ENCODE measurements at regions not wholly inside any gene's neighbourhood (a gene's known extent, or its start where the extent isn't known, plus 50 kb on each side); places are given as distances from the start of the nearest gene placed in this dataset.
"Not testable (repeated sequence)": the region's sequence is repeated elsewhere in the genome, so short reads cannot be mapped to it uniquely, and the experiment has no call there.

DNA sequence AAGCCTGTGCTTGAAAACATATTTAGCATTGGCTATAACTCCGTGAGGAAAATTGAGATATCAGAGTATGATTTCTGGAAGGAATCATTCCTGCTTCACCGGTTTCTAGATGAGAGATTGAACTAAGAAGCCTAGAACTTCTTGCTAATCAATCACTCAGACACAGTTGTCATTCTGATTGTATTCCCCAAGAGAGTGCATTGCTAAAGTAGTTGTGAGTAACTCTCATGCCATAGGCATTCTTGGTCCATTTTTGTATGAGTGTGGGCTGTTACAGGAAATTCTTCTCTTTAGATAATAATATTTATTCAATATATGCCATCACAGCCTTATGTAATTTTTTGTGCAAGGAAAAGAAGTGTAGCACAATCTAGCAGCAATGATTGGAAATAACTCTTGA is 893.3 kb upstream of the MDGA2 start:
- H3K27me3 ChIP-seq (ENCODE audit: insufficient read depth, low read depth, severe bottlenecking) = no peaks in the 10 kb centered on the region
- no peak for DNase-seq
- H3K27ac ChIP-seq = no peak overlapping the region
- H3K4me3 ChIP-seq (ENCODE audit: low read depth, low read length) = no peak overlapping the region
- peaks cover 3% of the 10 kb centered on the region for H3K9me3 ChIP-seq (ENCODE audit: severe bottlenecking)
- no peaks in the 10 kb centered on the region for H3K36me3 ChIP-seq
- no peak for TF ChIP-seq CTCF (IDR thresholded peaks at IDR 0.05; ENCODE audit: low read depth, low read length)

GRCh38 chr14:48568252-48568651 is 892.8 kb upstream of the MDGA2 start:
- Histone ChIP-seq H3K27me3 (ENCODE audit: insufficient read depth, low read depth, severe bottlenecking) (no peaks in the 10 kb centered on the region), H3K4me3 (ENCODE audit: low read depth, low read length) (no peak overlapping the region), H3K27ac (no peak overlapping the region), H3K9me3 (ENCODE audit: severe bottlenecking) (peaks cover 3% of the 10 kb centered on the region), H3K36me3 (no peaks in the 10 kb centered on the region)
- DNase-seq = no peak
- no peak for TF ChIP-seq CTCF (IDR thresholded peaks at IDR 0.05; ENCODE audit: low read depth, low read length)

DNA sequence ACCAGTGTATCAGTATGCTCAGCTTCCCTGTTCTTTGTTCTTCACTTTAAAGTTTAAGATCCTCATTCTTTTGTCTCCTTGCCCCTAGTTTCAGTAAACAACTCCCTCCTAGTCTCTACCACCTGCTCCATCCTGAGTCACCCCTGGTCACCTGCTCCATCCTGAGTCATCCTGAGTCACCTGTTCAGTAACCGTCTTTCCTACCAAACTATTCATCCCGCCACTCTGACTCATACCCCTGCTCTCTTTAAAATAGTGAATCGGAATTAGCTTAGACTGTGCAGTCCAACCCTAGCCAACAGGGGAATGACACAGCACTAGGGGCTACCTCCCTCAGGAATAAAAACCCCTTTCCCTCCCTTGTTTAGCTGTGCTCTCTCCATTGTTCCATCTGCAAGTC is 888.1 kb upstream of the MDGA2 start:
- DNase-seq = no peak
- Histone ChIP-seq H3K9me3 (ENCODE audit: severe bottlenecking) (no peaks in the 10 kb centered on the region), H3K36me3 (no peaks in the 10 kb centered on the region), H3K27ac (no peak overlapping the region), H3K4me3 (ENCODE audit: low read depth, low read length) (no peak overlapping the region), H3K27me3 (ENCODE audit: insufficient read depth, low read depth, severe bottlenecking) (no peaks in the 10 kb centered on the region)
- TF ChIP-seq CTCF (IDR thresholded peaks at IDR 0.05; ENCODE audit: low read depth, low read length) = no peak

GRCh38 chr14:48561438-48561837 is 886.0 kb upstream of the MDGA2 start:
- DNase-seq; H3K27ac ChIP-seq; H3K36me3 ChIP-seq; H3K9me3 ChIP-seq (ENCODE audit: severe bottlenecking); H3K4me3 ChIP-seq (ENCODE audit: low read depth, low read length); H3K27me3 ChIP-seq (ENCODE audit: insufficient read depth, low read depth, severe bottlenecking): not testable (repeated sequence)

GRCh38 chr14:48560421-48560820 is 885.0 kb upstream of the MDGA2 start:
- no peaks in the 10 kb centered on the region for H3K9me3 ChIP-seq (ENCODE audit: severe bottlenecking)
- no peak overlapping the region for H3K27ac ChIP-seq
- no peaks in the 10 kb centered on the region for H3K27me3 ChIP-seq (ENCODE audit: insufficient read depth, low read depth, severe bottlenecking)
- no peak for DNase-seq
- H3K36me3 ChIP-seq = no peaks in the 10 kb centered on the region
- TF ChIP-seq CTCF (IDR thresholded peaks at IDR 0.05; ENCODE audit: low read depth, low read length) = no peak
- no peak overlapping the region for H3K4me3 ChIP-seq (ENCODE audit: low read depth, low read length)

DNA sequence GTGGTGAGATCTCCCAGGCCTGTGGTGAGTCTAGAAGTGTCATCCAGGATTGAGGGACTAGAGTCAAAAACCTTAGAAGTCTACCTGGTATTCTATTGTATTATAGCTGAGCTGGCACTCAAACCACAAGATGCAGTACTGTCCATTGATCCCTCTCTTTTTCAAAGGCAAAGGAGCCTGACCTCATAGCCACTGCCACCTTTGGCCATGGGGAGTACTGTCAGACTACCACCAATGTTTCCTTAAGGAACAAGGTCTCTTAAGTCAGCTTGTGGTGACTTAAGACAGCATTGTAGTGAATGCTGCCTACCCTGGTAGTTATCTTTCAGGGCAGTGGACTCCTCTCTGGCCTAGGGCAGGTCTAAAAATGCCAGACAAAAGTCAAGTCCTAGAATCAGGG is 878.0 kb upstream of the MDGA2 start:
- TF ChIP-seq CTCF (IDR thresholded peaks at IDR 0.05; ENCODE audit: low read depth, low read length) = no peak
- Histone ChIP-seq H3K36me3 (no peaks in the 10 kb centered on the region), H3K9me3 (ENCODE audit: severe bottlenecking) (no peaks in the 10 kb centered on the region), H3K27me3 (ENCODE audit: insufficient read depth, low read depth, severe bottlenecking) (no peaks in the 10 kb centered on the region), H3K4me3 (ENCODE audit: low read depth, low read length) (no peak overlapping the region), H3K27ac (no peak overlapping the region)
- DNase-seq = no peak
